Fibroblast of skin of right quadriceps (primary cell): ENCODE measurements at regions not wholly inside any gene's neighbourhood (a gene's known extent, or its start where the extent isn't known, plus 50 kb on each side); places are given as distances from the start of the nearest gene placed in this dataset.
"Not testable (repeated sequence)": the region's sequence is repeated elsewhere in the genome, so short reads cannot be mapped to it uniquely, and the experiment has no call there.

ENCODE experiments used
- DNase-seq: peaks from one replicate; pipeline ENCODE4 v3.0.0-alpha.2; 2013

GRCh38 chr18:66440433-66440832, 163.5 kb downstream of the CDH19 start:
- no peak for DNase-seq

- DNase-seq: no peak
Measured at GRCh38 chr18:66439670-66440069, 164.2 kb downstream of the CDH19 start.

- DNase-seq: no peak
Measured at GRCh38 chr18:66438711-66439536, 165.0 kb downstream of the CDH19 start.

GRCh38 chr18:66432636-66433035, 171.3 kb downstream of the CDH19 start:
- DNase-seq: no peak

GRCh38 chr18:66428795-66429194, 175.1 kb downstream of the CDH19 start:
- no peak for DNase-seq

- no peak for DNase-seq
Measured at GRCh38 chr18:66419400-66419799, 184.5 kb downstream of the CDH19 start.

- no peak for DNase-seq
Measured at GRCh38 chr18:66410692-66411091, 193.2 kb downstream of the CDH19 start.

GRCh38 chr18:66395671-66396218, 208.1 kb downstream of the CDH19 start:
- no peak for DNase-seq

- DNase-seq: no peak
Measured at GRCh38 chr18:66393463-66393862, 210.4 kb downstream of the CDH19 start.

- no peak for DNase-seq
Measured at GRCh38 chr18:66377291-66377690, 226.6 kb downstream of the CDH19 start.

GRCh38 chr18:66375391-66375790, 228.5 kb downstream of the CDH19 start:
- DNase-seq: not testable (repeated sequence)

- no peak for DNase-seq
Measured at GRCh38 chr18:66346833-66347588, 256.9 kb downstream of the CDH19 start.

- no peak for DNase-seq
Measured at GRCh38 chr18:66344227-66344626, 259.7 kb downstream of the CDH19 start.

- DNase-seq: no peak
Measured at GRCh38 chr18:66342577-66342976, 261.3 kb downstream of the CDH19 start.

GRCh38 chr18:66334534-66334933, 269.4 kb downstream of the CDH19 start:
- DNase-seq: no peak

GRCh38 chr18:66329716-66330115, 274.2 kb downstream of the CDH19 start:
- DNase-seq: no peak

- DNase-seq: no peak
Measured at GRCh38 chr18:66328296-66328878, 275.5 kb downstream of the CDH19 start.

- DNase-seq: no peak
Measured at GRCh38 chr18:66325251-66325650, 278.6 kb downstream of the CDH19 start.

GRCh38 chr18:66324616-66325015, 279.3 kb downstream of the CDH19 start:
- no peak for DNase-seq

- no peak for DNase-seq
Measured at GRCh38 chr18:66317243-66318090, 286.4 kb downstream of the CDH19 start.

GRCh38 chr18:66316701-66317100, 287.2 kb downstream of the CDH19 start:
- no peak for DNase-seq

GRCh38 chr18:66300141-66300540, 303.7 kb downstream of the CDH19 start:
- no peak for DNase-seq

GRCh38 chr18:66280470-66280869, 323.4 kb downstream of the CDH19 start:
- DNase-seq: no peak
